Mesendoderm (in vitro differentiated cells): ENCODE measurements at regions not wholly inside any gene's neighbourhood (a gene's known extent, or its start where the extent isn't known, plus 50 kb on each side); places are given as distances from the start of the nearest gene placed in this dataset.

Experiments
- DNase-seq: peaks from one replicate; pipeline ENCODE4 v3.0.0; 2013
- H2AK5ac ChIP-seq: 2 replicates; pipeline ENCODE4 v1.6.1; 2013; ENCODE audit warnings: low read length, inconsistent platforms
- H2BK120ac ChIP-seq: 2 replicates; pipeline ENCODE4 v1.6.1; 2013; ENCODE audit warnings: low read depth, mild to moderate bottlenecking, low read length, moderate library complexity, mixed read lengths
- H2BK15ac ChIP-seq: replicated peaks from 2 replicates; pipeline ENCODE4 v1.6.1; 2013; ENCODE audit warnings: low read depth, mild to moderate bottlenecking, moderate library complexity
- H2BK5ac ChIP-seq: 2 replicates; pipeline ENCODE4 v1.6.1; 2013; ENCODE audit warnings: low read length, inconsistent platforms
- H3K18ac ChIP-seq: 2 replicates; pipeline ENCODE4 v1.6.1; 2013; ENCODE audit warnings: mild to moderate bottlenecking, low read length, mixed read lengths
- H3K23ac ChIP-seq: one replicate; pipeline ENCODE4 v1.6.1; 2013; ENCODE audit warnings: low read length
- H3K27ac ChIP-seq: 2 replicates; pipeline ENCODE4 v1.5.1; 2013; ENCODE audit warnings: low read depth, mild to moderate bottlenecking, inconsistent platforms, low read length, moderate library complexity
- H3K27me3 ChIP-seq: 2 replicates; pipeline ENCODE4 v1.6.1; 2013; ENCODE audit warnings: low read length, control low read depth, mild to moderate bottlenecking, inconsistent platforms; ENCODE audit not compliant: insufficient read depth, poor library complexity
- H3K36me3 ChIP-seq: 2 replicates; pipeline ENCODE4 v1.6.1; 2013; ENCODE audit warnings: low read length, inconsistent platforms; ENCODE audit not compliant: control insufficient read depth, insufficient read depth
- H3K4ac ChIP-seq: one replicate; pipeline ENCODE4 v1.6.1; 2013; ENCODE audit warnings: low read depth, mild to moderate bottlenecking, low read length, moderate library complexity
- H3K4me1 ChIP-seq: 2 replicates; pipeline ENCODE4 v1.6.1; 2013; ENCODE audit warnings: low read depth, low read length, inconsistent platforms; ENCODE audit not compliant: control insufficient read depth
- H3K4me2 ChIP-seq: 2 replicates; pipeline ENCODE4 v1.6.1; 2013; ENCODE audit warnings: low read length
- H3K4me3 ChIP-seq: 2 replicates; pipeline ENCODE4 v1.5.1; 2013; ENCODE audit warnings: mild to moderate bottlenecking, low read length
- H3K56ac ChIP-seq: one replicate; pipeline ENCODE4 v1.6.1; 2013; ENCODE audit warnings: low read length
- H3K79me1 ChIP-seq: 2 replicates; pipeline ENCODE4 v1.6.1; 2013; ENCODE audit warnings: low read length, inconsistent platforms
- H3K79me2 ChIP-seq: 2 replicates; pipeline ENCODE4 v1.6.1; 2013; ENCODE audit warnings: mild to moderate bottlenecking, low read length; ENCODE audit not compliant: control insufficient read depth, insufficient read depth
- H3K9ac ChIP-seq: 2 replicates; pipeline ENCODE4 v1.6.1; 2013; ENCODE audit warnings: low read length, inconsistent platforms
- H4K5ac ChIP-seq: one replicate; pipeline ENCODE4 v1.6.1; 2013; ENCODE audit warnings: low read length
- H4K8ac ChIP-seq: one replicate; pipeline ENCODE4 v1.6.1; 2013; ENCODE audit warnings: low read depth, mild to moderate bottlenecking, control low read depth, low read length, moderate library complexity
- WGBS: extraction: QIAGEN DNeasy Blood & Tissue Kit; methylation state at CpG from one replicate; pipeline ENCODE4 v1.1.7; 2013; ENCODE audit warnings: low lambda C conversion rate, missing lambda C conversion rate; ENCODE audit not compliant: insufficient coverage; ENCODE audit errors: extremely low coverage; 5-methylcytosine and 5-hydroxymethylcytosine counted together

DNA sequence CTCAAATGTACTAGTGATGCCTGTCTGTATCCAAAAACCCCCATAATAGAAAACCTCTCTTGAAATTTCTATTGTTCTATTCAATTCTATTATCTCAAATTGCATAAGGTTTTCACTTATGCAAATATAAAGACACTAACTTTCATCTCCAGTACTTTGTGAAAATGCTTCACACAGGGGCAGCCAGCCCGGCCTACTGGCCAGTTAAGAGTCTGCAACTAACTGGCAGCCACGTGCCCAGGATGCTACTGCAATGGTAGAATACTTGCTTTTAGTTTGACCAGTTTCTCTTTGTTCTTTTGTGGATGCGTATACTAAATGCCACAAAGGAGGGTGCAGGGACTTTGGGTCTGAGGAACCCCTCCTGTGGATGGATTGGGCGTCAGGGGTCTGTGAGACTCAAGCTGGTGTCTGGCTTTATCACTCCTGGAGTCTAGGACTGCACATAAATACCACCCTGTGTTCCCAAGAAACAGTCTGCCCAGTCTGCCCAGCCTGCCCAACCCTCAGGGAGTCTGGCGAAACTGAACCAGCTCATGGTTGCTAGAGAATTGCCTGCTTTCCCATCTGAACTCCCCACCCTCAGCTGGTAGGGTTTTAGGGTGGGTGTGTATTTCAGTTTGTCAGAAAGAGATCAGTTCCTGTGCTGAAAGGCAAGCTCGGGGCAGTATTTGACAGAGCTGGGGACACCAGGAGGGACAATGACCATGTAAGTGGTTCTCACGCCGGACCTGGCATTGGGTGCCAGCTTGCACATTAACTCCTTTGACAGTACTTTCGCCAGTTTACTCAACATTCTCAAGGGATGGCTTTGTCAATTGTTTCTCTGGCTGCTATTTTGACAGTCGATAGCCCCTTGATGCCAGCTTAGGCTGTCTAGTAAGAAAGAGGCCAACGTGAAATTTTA, 558.2 kb upstream of the JAG1 start:
- no peak overlapping the region for H2BK5ac ChIP-seq
- H3K4me1 ChIP-seq = peaks cover 17% of the 10 kb centered on the region
- no peak overlapping the region for H4K5ac ChIP-seq
- H3K27ac ChIP-seq = no peak overlapping the region
- no peak overlapping the region for H3K4ac ChIP-seq
- H3K56ac ChIP-seq = peak overlapping the region; percentile 12
- H3K18ac ChIP-seq = peak overlapping the region; percentile 3
- no peaks in the 10 kb centered on the region for H3K27me3 ChIP-seq
- no peak for DNase-seq
- no peak overlapping the region for H3K4me3 ChIP-seq
- H3K4me2 ChIP-seq = no peak overlapping the region
- H3K36me3 ChIP-seq = no peaks in the 10 kb centered on the region
- no CpG with 5 or more reads among the region's 11 CpGs for WGBS
- no peak overlapping the region for H3K23ac ChIP-seq
- H3K79me1 ChIP-seq = no peaks in the 10 kb centered on the region
- no peak overlapping the region for H2BK15ac ChIP-seq
- no peak overlapping the region for H2AK5ac ChIP-seq
- H4K8ac ChIP-seq = no peak overlapping the region
- peak overlapping the region; percentile 17 for H2BK120ac ChIP-seq
- H3K79me2 ChIP-seq = no peaks in the 10 kb centered on the region
- no peak overlapping the region for H3K9ac ChIP-seq

GRCh38 chr20:11232896-11233295, 559.1 kb upstream of the JAG1 start:
- Histone ChIP-seq H3K56ac (no peak overlapping the region), H3K36me3 (no peaks in the 10 kb centered on the region), H3K9ac (no peak overlapping the region), H3K79me2 (no peaks in the 10 kb centered on the region), H2AK5ac (no peak overlapping the region), H3K18ac (no peak overlapping the region), H3K4me1 (peaks cover 17% of the 10 kb centered on the region), H2BK5ac (no peak overlapping the region), H3K4ac (no peak overlapping the region), H3K23ac (no peak overlapping the region), H4K5ac (no peak overlapping the region), H2BK120ac (no peak overlapping the region), H4K8ac (no peak overlapping the region), H3K4me2 (no peak overlapping the region), H3K79me1 (no peaks in the 10 kb centered on the region), H3K27ac (no peak overlapping the region), H3K4me3 (no peak overlapping the region), H3K27me3 (no peaks in the 10 kb centered on the region), H2BK15ac (peak overlapping the region; percentile 47)
- WGBS = no CpG with 5 or more reads among the region's 8 CpGs
- no peak for DNase-seq

GRCh38 chr20:11234181-11234580, 560.4 kb upstream of the JAG1 start:
- WGBS = no CpG with 5 or more reads among the region's 1 CpG

DNA sequence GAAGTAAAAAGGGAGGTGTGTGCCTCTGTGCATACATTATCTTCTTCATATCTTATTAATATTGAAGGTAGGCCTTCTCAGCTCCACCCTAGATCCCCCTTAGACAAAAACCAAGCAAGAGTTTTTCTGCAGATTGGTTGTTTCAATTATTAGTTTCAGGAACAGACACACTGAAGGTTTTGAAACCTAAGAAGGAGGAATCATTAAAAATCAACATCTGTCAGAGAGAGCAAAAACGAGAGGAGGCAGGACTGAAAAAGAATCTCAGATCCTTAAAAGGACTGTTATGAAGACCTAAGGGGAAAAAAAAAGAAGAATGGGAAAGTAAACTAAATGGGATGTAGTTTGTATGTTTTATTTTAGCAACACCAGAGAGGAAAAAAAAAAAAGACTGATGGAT, 560.8 kb upstream of the JAG1 start:
- Histone ChIP-seq H2AK5ac (no peak overlapping the region), H2BK5ac (peak overlapping the region; percentile 0), H3K4me3 (no peak overlapping the region), H3K79me1 (no peaks in the 10 kb centered on the region), H3K23ac (no peak overlapping the region), H3K79me2 (no peaks in the 10 kb centered on the region), H3K4ac (no peak overlapping the region), H3K27me3 (no peaks in the 10 kb centered on the region), H3K4me2 (no peak overlapping the region), H3K56ac (no peak overlapping the region), H2BK15ac (peak overlapping the region; percentile 25), H4K8ac (no peak overlapping the region), H4K5ac (no peak overlapping the region), H3K27ac (no peak overlapping the region), H2BK120ac (no peak overlapping the region), H3K18ac (no peak overlapping the region), H3K9ac (no peak overlapping the region), H3K36me3 (no peaks in the 10 kb centered on the region), H3K4me1 (peaks cover 15% of the 10 kb centered on the region)
- DNase-seq = no peak
- no CpG with 5 or more reads among the region's 1 CpG for WGBS

More at GRCh38 chr20:11234181-11234580, 560.4 kb upstream of the JAG1 start:
- Histone ChIP-seq H4K8ac (no peak overlapping the region), H3K27me3 (no peaks in the 10 kb centered on the region), H3K27ac (no peak overlapping the region), H3K4me2 (no peak overlapping the region), H3K36me3 (no peaks in the 10 kb centered on the region), H2AK5ac (no peak overlapping the region), H4K5ac (no peak overlapping the region), H3K9ac (no peak overlapping the region), H3K23ac (no peak overlapping the region), H3K4me1 (peaks cover 17% of the 10 kb centered on the region), H3K56ac (peak overlapping the region; percentile 30), H3K18ac (peak overlapping the region; percentile 62), H2BK5ac (peak overlapping the region; percentile 0), H3K4me3 (no peak overlapping the region), H3K79me1 (no peaks in the 10 kb centered on the region), H2BK15ac (peak overlapping the region; percentile 25), H3K4ac (no peak overlapping the region), H2BK120ac (no peak overlapping the region), H3K79me2 (no peaks in the 10 kb centered on the region)
- no peak for DNase-seq

- H3K27me3 ChIP-seq = no peaks in the 10 kb centered on the region
- peaks cover 13% of the 10 kb centered on the region for H3K4me1 ChIP-seq
- H3K4me3 ChIP-seq = no peak overlapping the region
- peak overlapping the region; percentile 9 for H2BK15ac ChIP-seq
- H3K56ac ChIP-seq = peak overlapping the region; percentile 73
- peak overlapping the region; percentile 89 for H2BK120ac ChIP-seq
- H3K4me2 ChIP-seq = no peak overlapping the region
- H3K36me3 ChIP-seq = no peaks in the 10 kb centered on the region
- H2AK5ac ChIP-seq = no peak overlapping the region
- peak overlapping the region; percentile 75 for H3K4ac ChIP-seq
- H3K9ac ChIP-seq = peak overlapping the region; percentile 24
- H3K79me2 ChIP-seq = no peaks in the 10 kb centered on the region
- no CpG with 5 or more reads among the region's 3 CpGs for WGBS
- no peak overlapping the region for H3K23ac ChIP-seq
- no peak overlapping the region for H4K5ac ChIP-seq
- peak; percentile 95 for DNase-seq
- peak overlapping the region; percentile 91 for H2BK5ac ChIP-seq
- H4K8ac ChIP-seq = no peak overlapping the region
- H3K18ac ChIP-seq = peak overlapping the region; percentile 39
- H3K79me1 ChIP-seq = no peaks in the 10 kb centered on the region
- peak overlapping the region; percentile 72 for H3K27ac ChIP-seq
These were observed 561.3 kb upstream of the JAG1 start for GRCh38 chr20:11235058-11235457.
